ENCODE measurements at regions not wholly inside any gene's neighbourhood (a gene's known extent, or its start where the extent isn't known, plus 50 kb on each side); places are given as distances from the start of the nearest gene placed in this dataset.

GRCh38 chr15:39357480-39358268 lies 223.2 kb upstream of the THBS1 start:
- Mint-ChIP-seq H3K4me3 (ENCODE audit: unreplicated experiment) (no peak overlapping the region), H3K4me1 (ENCODE audit: unreplicated experiment) (peaks cover 61% of the 10 kb centered on the region), H3K27me3 (ENCODE audit: unreplicated experiment) (no peaks in the 10 kb centered on the region), H3K9me3 (ENCODE audit: unreplicated experiment) (peaks cover 7% of the 10 kb centered on the region), H3K27ac (ENCODE audit: unreplicated experiment) (peak overlapping the region; percentile 42), H3K36me3 (ENCODE audit: unreplicated experiment) (no peaks in the 10 kb centered on the region)
- no peak for DNase-seq (ENCODE audit: extremely low spot score, unreplicated experiment)
- TF ChIP-seq CTCF (IDR thresholded peaks at IDR 0.05) = no peak

DNA sequence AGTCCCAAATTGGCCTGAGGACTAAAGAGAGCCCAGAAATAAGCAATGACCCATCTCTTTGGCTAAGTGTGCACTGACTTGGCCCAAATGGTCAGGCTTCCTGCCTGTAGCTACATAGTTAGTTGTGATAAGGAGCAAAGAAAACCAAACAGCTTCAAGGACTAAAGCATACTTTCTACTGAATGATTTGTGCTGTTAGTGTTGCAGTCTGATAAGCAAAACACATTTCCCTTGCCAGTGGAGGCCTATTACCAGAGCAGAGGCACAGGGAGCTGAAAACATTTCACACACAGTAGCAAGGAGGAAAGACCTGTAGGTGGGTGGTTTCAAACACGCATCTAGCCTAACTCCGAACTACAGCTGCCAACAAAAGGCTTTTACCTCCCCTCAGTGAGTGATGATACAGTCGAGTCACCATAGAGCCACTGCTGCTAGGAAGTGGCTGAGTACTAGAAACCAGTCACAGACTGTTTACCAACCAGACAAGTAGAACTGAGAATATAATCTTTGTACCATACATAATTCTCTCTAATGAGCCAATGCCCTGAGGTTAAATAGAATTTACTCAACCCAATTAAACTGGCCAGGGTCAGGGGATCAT lies 222.3 kb upstream of the THBS1 start:
- DNase-seq (ENCODE audit: extremely low spot score, unreplicated experiment) = no peak
- H3K4me3 Mint-ChIP-seq (ENCODE audit: unreplicated experiment) = no peak overlapping the region
- H3K9me3 Mint-ChIP-seq (ENCODE audit: unreplicated experiment) = peaks cover 7% of the 10 kb centered on the region
- no peak for TF ChIP-seq CTCF (IDR thresholded peaks at IDR 0.05)
- H3K27ac Mint-ChIP-seq (ENCODE audit: unreplicated experiment) = peak overlapping the region; percentile 2
- H3K36me3 Mint-ChIP-seq (ENCODE audit: unreplicated experiment) = no peaks in the 10 kb centered on the region
- peaks cover 70% of the 10 kb centered on the region for H3K4me1 Mint-ChIP-seq (ENCODE audit: unreplicated experiment)
- no peaks in the 10 kb centered on the region for H3K27me3 Mint-ChIP-seq (ENCODE audit: unreplicated experiment)

GRCh38 chr15:39359771-39360170 lies 221.1 kb upstream of the THBS1 start:
- DNase-seq (ENCODE audit: extremely low spot score, unreplicated experiment) = no peak
- Mint-ChIP-seq H3K36me3 (ENCODE audit: unreplicated experiment) (no peaks in the 10 kb centered on the region), H3K27me3 (ENCODE audit: unreplicated experiment) (no peaks in the 10 kb centered on the region), H3K9me3 (ENCODE audit: unreplicated experiment) (peaks cover 7% of the 10 kb centered on the region), H3K4me3 (ENCODE audit: unreplicated experiment) (no peak overlapping the region), H3K4me1 (ENCODE audit: unreplicated experiment) (peaks cover 80% of the 10 kb centered on the region), H3K27ac (ENCODE audit: unreplicated experiment) (no peak overlapping the region)
- no peak for TF ChIP-seq CTCF (IDR thresholded peaks at IDR 0.05)

GRCh38 chr15:39360452-39360851 lies 220.4 kb upstream of the THBS1 start:
- TF ChIP-seq CTCF (IDR thresholded peaks at IDR 0.05) = no peak
- no peak overlapping the region for H3K27ac Mint-ChIP-seq (ENCODE audit: unreplicated experiment)
- no peak for DNase-seq (ENCODE audit: extremely low spot score, unreplicated experiment)
- no peaks in the 10 kb centered on the region for H3K27me3 Mint-ChIP-seq (ENCODE audit: unreplicated experiment)
- no peak overlapping the region for H3K4me3 Mint-ChIP-seq (ENCODE audit: unreplicated experiment)
- H3K9me3 Mint-ChIP-seq (ENCODE audit: unreplicated experiment) = peaks cover 7% of the 10 kb centered on the region
- peaks cover 82% of the 10 kb centered on the region for H3K4me1 Mint-ChIP-seq (ENCODE audit: unreplicated experiment)
- H3K36me3 Mint-ChIP-seq (ENCODE audit: unreplicated experiment) = no peaks in the 10 kb centered on the region

- no peak overlapping the region for H3K4me3 Mint-ChIP-seq (ENCODE audit: unreplicated experiment)
- DNase-seq (ENCODE audit: extremely low spot score, unreplicated experiment) = no peak
- H3K27me3 Mint-ChIP-seq (ENCODE audit: unreplicated experiment) = no peaks in the 10 kb centered on the region
- peaks cover 7% of the 10 kb centered on the region for H3K9me3 Mint-ChIP-seq (ENCODE audit: unreplicated experiment)
- TF ChIP-seq CTCF (IDR thresholded peaks at IDR 0.05) = no peak
- H3K36me3 Mint-ChIP-seq (ENCODE audit: unreplicated experiment) = no peaks in the 10 kb centered on the region
- H3K27ac Mint-ChIP-seq (ENCODE audit: unreplicated experiment) = no peak overlapping the region
- H3K4me1 Mint-ChIP-seq (ENCODE audit: unreplicated experiment) = peaks cover 84% of the 10 kb centered on the region
Measured at GRCh38 chr15:39361497-39361896, 219.4 kb upstream of the THBS1 start.

All from osteocyte (in vitro differentiated cells).